GM19193 (cell line): ENCODE measurements at regions not wholly inside any gene's neighbourhood (a gene's known extent, or its start where the extent isn't known, plus 50 kb on each side); places are given as distances from the start of the nearest gene placed in this dataset.

Experiments used
- POLR2A ChIP-seq: IDR thresholded peaks from 4 replicates; pipeline ENCODE4 v1.6.1; 2011; ENCODE audit not compliant: insufficient read depth, insufficient read length; ENCODE audit errors: extremely low read depth

DNA sequence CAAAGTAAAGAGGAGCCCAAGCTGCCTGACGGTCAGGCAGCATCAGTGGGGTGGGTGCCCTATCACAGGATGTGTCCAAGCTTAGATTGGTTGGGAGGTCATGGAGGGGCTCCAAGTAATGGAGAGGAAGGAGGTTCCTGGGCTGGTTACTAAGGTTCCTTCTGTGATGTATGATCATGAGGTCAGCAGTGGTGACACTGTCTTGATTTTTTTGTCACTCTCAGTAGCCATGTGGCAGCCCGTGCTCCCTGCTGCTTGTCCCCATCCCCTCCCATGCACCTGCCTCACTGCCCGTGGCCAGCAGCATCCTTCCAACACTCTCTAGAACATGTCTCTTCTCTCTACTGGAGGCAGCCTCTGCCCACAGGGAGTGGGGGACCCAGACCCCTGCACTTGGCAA lies 261.7 kb downstream of the TLE3 start:
- TF ChIP-seq POLR2A, result no peak

DNA sequence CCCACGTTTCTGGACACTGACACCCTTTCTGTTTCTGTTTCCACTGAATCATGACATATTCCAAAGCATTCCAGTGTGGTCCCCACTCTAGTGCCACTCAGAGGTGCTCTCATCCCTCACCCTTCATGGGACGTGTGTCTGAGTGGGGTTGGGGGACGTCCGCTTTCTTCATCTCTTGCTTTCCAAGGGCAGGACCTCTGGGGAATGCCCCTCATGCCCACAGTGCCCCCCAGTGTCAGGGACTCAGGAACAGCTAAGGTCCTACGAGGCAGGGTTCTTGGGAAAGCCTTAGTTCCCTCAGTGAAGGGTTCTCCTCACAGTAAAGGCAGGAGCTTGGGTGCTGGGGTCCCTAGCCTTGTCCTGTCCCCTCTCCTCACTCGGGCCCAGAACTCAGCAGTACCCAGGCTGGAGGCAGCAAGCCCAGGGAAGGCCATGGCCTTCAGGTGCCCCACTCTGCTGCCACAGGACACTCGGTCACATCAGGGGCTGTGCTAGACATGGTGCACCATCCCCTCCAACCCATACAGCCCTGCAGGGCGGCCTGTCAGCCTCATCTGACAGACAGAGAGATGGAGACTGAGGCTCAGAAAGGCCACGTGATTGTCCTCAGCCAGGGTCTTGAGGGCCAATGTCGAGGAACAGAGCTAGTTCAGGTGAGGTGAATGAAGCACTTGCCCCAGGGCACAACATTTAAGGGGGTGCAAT lies 261.0 kb downstream of the TLE3 start:
- TF ChIP-seq POLR2A, result no peak

DNA sequence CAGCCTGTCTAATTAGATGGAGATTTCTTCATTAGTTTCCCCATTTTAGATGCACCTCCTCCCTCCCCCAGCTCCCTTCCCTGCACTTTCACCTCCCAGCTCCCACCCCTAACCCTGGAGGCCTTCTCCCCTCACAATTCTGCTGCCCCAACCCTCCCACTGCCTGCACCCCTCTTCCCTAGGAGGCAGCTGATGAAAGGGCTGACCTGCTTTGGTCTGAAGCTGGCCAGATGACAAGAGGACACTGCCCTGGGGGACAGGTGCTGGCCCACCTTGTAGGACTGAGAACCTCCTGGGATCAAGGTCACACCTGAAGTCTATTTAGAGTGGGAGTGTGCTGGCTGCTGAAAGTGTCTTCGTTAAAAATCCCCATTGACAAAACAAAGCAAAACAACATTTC lies 259.4 kb downstream of the TLE3 start:
- no peak for TF ChIP-seq POLR2A

DNA sequence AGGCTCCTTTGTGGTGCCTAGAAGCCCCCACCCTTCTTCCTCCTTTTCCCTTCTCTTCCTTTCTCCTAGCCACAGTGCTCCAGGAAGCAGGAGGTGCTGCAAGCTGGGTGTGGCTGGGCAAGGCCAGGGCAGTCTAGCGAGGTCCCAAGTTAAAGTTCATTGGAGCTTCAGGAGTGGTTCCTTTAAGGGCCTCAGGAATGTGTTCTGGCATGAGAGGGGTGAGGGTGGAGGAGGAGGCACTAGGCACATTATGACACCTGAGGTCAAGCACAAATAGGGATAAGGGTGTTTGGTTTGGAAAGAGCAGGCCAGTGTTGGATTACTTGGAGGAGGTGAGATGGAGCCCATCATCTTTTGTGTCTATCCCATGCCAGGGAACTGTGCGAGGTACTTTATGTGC lies 258.7 kb downstream of the TLE3 start:
- TF ChIP-seq POLR2A, result no peak

DNA sequence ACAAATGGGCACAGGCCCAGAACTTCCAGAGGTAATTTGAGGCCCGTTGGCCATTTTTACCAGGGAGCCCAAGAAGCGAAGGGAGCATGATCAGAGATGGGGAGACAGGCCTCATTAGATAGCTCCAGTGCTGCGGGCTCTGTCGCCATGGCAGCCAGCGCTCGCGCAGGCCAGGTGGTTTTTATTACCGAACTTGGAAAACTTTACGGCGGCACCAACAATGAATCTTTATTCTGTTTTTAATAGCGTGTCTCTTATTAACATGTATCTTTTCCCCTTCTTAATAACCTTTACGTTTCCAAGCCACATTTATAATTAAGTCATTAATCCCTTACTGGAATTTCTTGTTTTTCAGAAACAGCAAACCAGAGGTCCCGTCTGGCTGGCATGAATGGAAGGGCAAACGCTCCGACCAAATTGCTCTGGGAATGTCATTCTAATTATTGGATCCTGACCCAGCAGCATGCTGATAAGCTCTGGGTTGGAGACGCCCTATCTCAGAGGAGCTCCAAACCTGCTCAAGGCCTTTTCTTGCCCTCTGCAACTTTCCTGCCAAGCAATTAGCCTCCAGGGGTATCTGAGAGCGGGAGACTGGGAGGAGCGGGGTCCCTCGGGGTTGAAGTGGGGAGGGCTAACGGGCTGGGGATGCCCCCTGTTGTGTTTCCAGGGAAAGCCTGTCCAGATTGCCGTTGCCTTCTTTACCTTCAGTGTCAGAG lies 256.4 kb downstream of the TLE3 start:
- no peak for TF ChIP-seq POLR2A

DNA sequence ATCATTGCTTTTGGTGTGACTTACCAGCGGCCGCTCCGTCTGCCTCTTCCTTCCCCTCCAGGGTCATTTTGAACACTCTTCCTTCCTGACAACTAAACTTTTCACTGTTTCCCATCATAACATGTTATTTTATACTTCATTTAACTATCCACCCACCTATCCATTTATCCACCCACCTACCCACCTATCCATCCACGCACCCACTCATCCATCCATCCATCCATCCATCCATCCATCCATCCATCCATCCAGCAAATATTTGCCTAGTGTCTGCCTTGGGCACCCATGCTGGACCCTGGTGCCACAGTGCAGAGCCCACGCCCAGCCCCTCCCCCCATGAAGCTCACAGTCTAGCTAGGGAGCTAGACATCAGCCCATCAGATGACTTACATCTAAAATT lies 254.9 kb downstream of the TLE3 start:
- no peak for TF ChIP-seq POLR2A

DNA sequence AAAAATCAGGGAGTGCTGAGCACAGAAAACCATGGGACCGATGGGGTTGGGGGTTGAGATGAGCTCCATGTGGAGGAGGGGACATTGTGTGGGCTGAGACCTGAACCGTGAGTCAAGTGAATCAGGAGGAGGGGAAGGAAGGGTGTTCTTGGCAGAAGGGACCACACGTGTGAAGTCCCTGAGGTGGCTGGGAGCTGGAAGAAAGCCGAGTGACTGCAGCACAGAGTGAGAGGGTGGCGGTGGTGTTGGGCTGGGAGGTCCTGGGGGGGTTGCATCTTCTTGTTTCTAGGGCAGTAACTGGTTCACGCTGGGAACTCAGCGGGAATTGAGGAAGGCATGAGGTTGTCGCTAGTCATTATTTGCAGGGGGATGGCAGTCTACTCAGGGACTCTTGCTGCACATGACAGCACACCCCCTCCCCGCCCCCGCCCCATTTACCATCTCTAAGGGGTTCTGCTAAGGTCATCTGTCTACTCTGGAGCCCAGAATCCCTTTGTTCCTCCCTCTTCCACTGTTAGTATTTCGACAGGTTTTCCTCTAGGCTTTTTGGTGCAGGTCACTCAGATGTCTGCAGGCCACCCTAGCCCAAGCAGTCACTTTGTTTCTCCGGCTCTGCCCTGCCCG lies 254.3 kb downstream of the TLE3 start:
- TF ChIP-seq POLR2A, result no peak

DNA sequence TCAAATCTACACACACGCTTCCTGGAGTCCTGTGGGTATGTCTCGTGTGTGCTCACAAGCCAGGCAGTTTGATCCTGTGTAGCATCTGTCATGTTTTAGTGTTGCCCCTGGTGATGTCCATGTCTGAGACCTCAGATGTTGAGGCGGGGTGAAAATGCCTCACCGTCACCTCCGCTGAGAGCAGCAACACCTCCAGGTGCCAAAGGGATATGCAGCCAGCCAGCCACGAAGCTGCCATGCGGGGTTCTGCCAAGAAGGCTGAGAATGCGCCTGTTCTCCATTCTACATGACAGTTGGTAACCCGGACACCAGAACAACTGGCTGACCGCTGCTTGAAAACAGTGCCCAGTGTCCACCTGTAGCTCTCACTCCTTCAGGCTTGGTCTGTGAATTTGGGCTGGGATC lies 253.8 kb downstream of the TLE3 start:
- no peak for TF ChIP-seq POLR2A

DNA sequence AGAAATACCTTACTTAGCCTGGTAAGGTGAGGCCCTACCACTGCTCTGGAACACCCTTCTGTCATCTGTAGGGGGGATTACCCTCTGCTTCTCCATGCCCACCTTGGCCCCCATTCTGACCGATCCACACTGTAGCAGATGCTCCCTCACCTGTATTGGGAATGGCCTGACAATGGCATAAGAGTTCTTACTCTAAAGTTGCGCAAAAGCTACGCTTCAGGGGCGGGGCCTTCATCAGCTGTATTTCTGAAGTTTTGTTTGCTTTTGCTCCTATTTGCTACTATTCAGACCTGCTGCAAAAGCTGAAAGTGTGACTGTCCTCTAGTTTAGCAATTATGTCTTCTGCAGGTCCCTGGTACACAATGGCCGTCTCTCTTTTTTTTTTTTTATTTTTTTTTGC lies 252.6 kb downstream of the TLE3 start:
- TF ChIP-seq POLR2A, result no peak

DNA sequence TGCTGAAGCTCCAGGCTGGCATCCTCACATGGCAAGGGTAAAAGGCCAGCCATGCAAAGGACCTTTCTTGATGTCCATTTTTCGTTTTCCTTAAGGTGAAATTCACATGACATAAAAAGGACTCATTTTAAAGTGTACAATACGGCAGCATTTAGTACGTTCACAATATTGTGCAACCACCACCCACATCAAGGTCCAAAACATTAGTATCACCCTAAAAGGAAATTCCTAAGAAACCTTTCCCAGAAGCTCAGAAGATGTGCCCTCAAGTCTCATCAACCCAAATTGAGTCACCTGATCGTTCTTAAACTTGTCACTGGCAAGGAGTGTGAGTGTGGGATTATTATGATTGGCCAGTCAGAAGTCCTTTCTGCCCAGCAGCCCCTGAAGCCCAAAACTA lies 250.1 kb downstream of the TLE3 start:
- no peak for TF ChIP-seq POLR2A

DNA sequence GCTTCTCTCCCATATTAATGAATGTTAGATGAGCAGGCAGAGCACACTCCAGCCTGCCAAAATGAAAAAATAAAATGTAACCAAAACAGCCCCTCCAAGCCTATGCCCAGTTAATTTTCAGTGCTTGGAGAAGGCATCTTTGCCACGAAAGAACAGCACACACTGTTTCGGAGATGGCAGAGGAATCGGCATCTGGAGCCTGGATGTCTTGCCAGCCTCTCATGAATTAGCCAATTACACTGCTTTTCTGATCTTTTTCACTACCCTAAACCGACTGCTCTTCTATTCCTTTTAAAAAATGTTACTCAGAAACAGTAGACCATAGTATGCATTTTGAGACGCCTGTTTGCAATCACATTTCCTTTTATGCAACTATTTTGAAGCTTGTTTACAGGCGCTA lies 249.6 kb downstream of the TLE3 start:
- TF ChIP-seq POLR2A, result no peak

DNA sequence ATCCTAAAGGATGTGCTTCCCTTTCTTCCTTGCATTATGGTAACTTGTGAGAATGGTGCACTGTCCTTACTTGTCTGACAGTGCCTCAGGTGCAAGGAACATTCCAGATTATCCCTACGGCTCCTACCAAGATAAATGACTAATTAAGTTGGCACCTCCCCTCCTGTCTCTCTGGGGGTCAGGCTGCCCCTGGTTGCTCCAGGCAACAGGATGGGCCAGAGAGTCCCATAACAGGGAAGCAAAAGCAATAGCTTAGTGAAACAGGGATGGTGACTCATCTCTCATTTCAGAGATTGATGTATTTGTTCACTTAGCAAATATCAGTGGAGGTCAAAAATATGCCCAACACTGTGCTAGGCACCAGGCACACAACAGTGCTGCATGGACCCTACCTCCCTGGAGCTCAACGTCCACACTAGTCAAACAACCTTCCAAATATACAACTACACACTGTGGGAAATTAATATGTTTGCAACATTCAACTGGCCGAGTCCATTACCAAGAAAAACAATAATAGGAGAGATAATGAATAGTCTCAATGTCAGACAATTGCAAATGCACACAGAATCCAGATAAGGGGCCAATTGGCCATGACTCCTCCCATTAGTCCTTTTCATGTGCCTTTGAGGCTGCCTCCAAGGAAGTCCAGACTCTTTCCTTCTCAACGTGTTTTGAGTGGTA lies 249.0 kb downstream of the TLE3 start:
- TF ChIP-seq POLR2A, result no peak

DNA sequence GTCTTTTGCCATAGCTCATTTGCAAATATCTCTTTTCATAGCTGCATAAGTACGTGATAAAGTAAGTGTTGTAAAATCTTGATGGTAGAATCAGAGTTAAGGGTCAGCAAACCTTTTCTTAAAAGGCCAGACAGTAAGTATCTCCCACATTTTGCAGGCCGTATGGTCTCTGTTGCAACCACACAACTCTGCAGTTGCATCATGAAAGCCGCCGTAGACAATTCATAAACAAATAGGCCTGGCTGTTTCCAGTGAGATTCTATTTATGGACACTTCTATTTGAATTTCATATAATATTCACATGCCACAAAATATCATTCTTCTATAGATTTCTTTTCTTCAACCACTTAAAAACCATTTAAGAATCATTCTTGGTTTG lies 248.5 kb downstream of the TLE3 start:
- TF ChIP-seq POLR2A, result no peak

DNA sequence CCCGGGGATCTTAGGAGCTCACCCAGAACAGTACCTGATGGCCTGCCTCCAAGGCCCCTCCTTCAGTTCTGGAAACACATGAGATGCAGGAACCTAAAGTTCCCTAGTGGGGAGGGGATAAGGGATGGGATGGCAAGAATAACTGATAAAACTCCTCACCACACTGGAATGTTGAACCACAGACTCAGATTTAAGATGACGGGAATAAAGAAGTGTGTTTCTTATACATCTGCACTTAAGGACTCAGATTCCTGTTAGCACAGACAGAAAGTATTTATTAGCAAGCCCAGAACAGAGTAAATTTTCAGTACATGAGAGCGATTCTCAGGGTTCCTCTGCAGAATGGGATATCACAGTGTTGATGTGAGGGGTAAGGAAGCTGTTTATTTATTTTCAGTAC lies 245.2 kb downstream of the TLE3 start:
- no peak for TF ChIP-seq POLR2A

DNA sequence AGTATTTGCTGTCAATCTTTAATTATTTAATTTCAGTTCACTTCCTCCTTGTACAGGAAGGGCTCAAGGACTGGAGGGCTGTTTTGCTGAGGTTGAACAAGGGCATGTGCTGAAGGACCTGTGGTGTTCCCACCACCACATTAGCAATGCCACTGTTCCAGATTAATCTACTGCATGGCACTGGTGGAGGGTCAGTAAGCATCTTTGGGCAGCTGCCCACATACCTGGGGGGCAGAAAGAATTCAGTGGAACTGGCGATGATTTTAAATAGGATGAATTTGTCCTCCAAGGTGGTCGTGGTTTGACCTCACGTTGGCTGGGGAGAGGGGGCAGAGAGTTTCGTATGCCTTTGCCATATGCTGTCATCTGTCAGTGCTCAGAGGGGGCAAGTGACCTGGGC lies 244.8 kb downstream of the TLE3 start:
- TF ChIP-seq POLR2A, result no peak
